ENCODE measurements at regions not wholly inside any gene's neighbourhood (a gene's known extent, or its start where the extent isn't known, plus 50 kb on each side); places are given as distances from the start of the nearest gene placed in this dataset.

GRCh38 chr7:52609511-52609910 lies 425.9 kb upstream of the POM121L12 start:
- H3K4me1 ChIP-seq (ENCODE audit: control insufficient read depth, insufficient read depth, low read length) = no peaks in the 10 kb centered on the region
- TF ChIP-seq ELK1 (IDR thresholded peaks at IDR 0.05; ENCODE audit: borderline replicate concordance, low read depth, low read length) = no peak
- no peak overlapping the region for H3K9ac ChIP-seq (ENCODE audit: low read depth, low read length)
- DNase-seq = no peak
- H4K91ac ChIP-seq (ENCODE audit: insufficient read depth, low read depth, low read length) = no peak overlapping the region
- H4K8ac ChIP-seq (ENCODE audit: low read depth in 2 of 2, low read length in 2 of 2) = no peak overlapping the region
- no peak overlapping the region for H2BK20ac ChIP-seq (ENCODE audit: low read depth, low read length)
- no peak overlapping the region for H3K4me3 ChIP-seq (ENCODE audit: insufficient read depth, low read depth, low read length)
- H2BK5ac ChIP-seq (ENCODE audit: low read depth, low read length, poor library complexity, severe bottlenecking) = no peak overlapping the region
- ChIA-PET POLR2A (ENCODE audit: unreplicated experiment) (no interaction called here), CTCF (no interaction called here)
- H2AK5ac ChIP-seq (ENCODE audit: low read depth, low read length) = no peak overlapping the region
- dilution Hi-C loops (cut with HindIII; ENCODE audit: low sequenced_read_pairs, unreplicated experiment) = no loop called here
- no peak overlapping the region for H3K18ac ChIP-seq (ENCODE audit: low read depth, low read length)
- no peak overlapping the region for H2AK9ac ChIP-seq (replicated peaks; ENCODE audit: low read depth, low read length, poor library complexity)
- no peaks in the 10 kb centered on the region for H3K79me1 ChIP-seq (ENCODE audit: low read depth in 1 of 2, low read length in 2 of 2)
- no peak overlapping the region for H2AFZ ChIP-seq (replicated peaks; ENCODE audit: low read length, poor library complexity)
- H3K27ac ChIP-seq (ENCODE audit: insufficient read depth, low read length) = no peak overlapping the region
- no peak for ATAC-seq (ENCODE audit: low read depth)
- H2BK15ac ChIP-seq (ENCODE audit: low read depth, low read length) = no peak overlapping the region
- H3K4ac ChIP-seq (ENCODE audit: low read depth, low read length) = no peak overlapping the region
- H3K56ac ChIP-seq (ENCODE audit: extremely low read depth, insufficient read depth, low read length) = no peak overlapping the region
- H3K23ac ChIP-seq (ENCODE audit: low read depth, low read length) = no peak overlapping the region
- no peak overlapping the region for H4K5ac ChIP-seq (ENCODE audit: low read depth, low read length)
- intact Hi-C loops (cut with micrococcal nuclease) = no loop called here
- H3K9me1 ChIP-seq (ENCODE audit: insufficient read depth, low read length) = no peaks in the 10 kb centered on the region
- peaks cover 8% of the 10 kb centered on the region; the same call in 1 of the 2 replicates for H3K9me3 ChIP-seq (ENCODE audit: control insufficient read depth, insufficient read depth, low read length)
- no peaks in the 10 kb centered on the region for H3K36me3 ChIP-seq (ENCODE audit: control insufficient read depth, insufficient read depth, low read length)
- no TSS peak for BruUV-seq (replicated peaks)
- no peak overlapping the region for H3K14ac ChIP-seq (replicated peaks; ENCODE audit: low read depth, low read length)
- no peak overlapping the region for H3K4me2 ChIP-seq (ENCODE audit: low read depth, low read length)
- no peaks in the 10 kb centered on the region for H4K20me1 ChIP-seq (ENCODE audit: insufficient read depth, low read length)
- in situ Hi-C loops (cut with MboI; ENCODE audit: low sequenced_read_pairs) = no loop called here
- no peak overlapping the region for H2BK120ac ChIP-seq (ENCODE audit: low read depth, low read length)
- no peaks in the 10 kb centered on the region for H3K27me3 ChIP-seq (ENCODE audit: control insufficient read depth, insufficient read depth, low read length)
- WGBS, 2 experiments (ENCODE audit: extremely low coverage in 2 of 2, insufficient read length in 1 of 2) = 45% methylated on average over 5 of the region's 6 CpGs; no CpG with 5 or more reads in 1 of the 2 experiments
